SK-N-SH (cell line): ENCODE measurements at regions not wholly inside any gene's neighbourhood (a gene's known extent, or its start where the extent isn't known, plus 50 kb on each side); places are given as distances from the start of the nearest gene placed in this dataset.

Source experiments
- CTCF ChIA-PET: fragments of 300-600, 350-600 bp; formaldehyde crosslinking; extraction: SDS; loops from one replicate; lab custom pipeline; 2021; lab: Yijun Ruan, JAX
- POLR2A ChIA-PET: fragments of 350-600 bp; sonication (Branson Sonifier 250); formaldehyde crosslinking; extraction: SDS; loops from one replicate; lab custom pipeline; 2020; ENCODE audit warnings: antibody characterized with exemption, inconsistent platforms; lab: Yijun Ruan, JAX
- DNase-seq: peaks from one replicate; pipeline ENCODE4 v3.0.0; 2012
- H2AFZ ChIP-seq: fragments of 200-600 bp; sonication (generic); 2 replicates; pipeline ENCODE4 v1.8.1; 2016; ENCODE audit warnings: antibody characterized with exemption, mild to moderate bottlenecking, low read depth
- H3F3A ChIP-seq: fragments of 200-600 bp; sonication (generic); replicated peaks from 2 replicates; pipeline ENCODE3; 2016; ENCODE audit warnings: antibody characterized with exemption, mild to moderate bottlenecking; ENCODE audit not compliant: insufficient read depth
- H3K27ac ChIP-seq, 2 experiments: fragments of 200-500 bp in 1 of 2; fragments of 200-600 bp in 1 of 2; sonication (Bioruptor generic) in 1 of 2; sonication (generic), shearing (Covaris generic) in 1 of 2; 2 replicates each; pipeline versions ENCODE4 v1.5.1 to v1.6.1; 2014 to 2016; ENCODE audit warnings: low read depth in 2 of 2, inconsistent platforms in 1 of 2, low read length in 1 of 2, mild to moderate bottlenecking in 1 of 2, mixed read lengths in 1 of 2
- H3K27me3 ChIP-seq: fragments of 200-600 bp; sonication (generic), shearing (Covaris generic); 2 replicates; pipeline ENCODE4 v1.6.1; 2016; ENCODE audit warnings: mixed run types; ENCODE audit not compliant: insufficient read depth
- H3K36me3 ChIP-seq, 2 experiments: fragments of 200-500 bp in 1 of 2; fragments of 200-600 bp in 1 of 2; sonication (Bioruptor generic) in 1 of 2; sonication (generic) in 1 of 2; replicated peaks in 1 of 2; 2 replicates each; pipeline versions ENCODE3 to v1.5.1; 2014 to 2016; ENCODE audit warnings: low read length in 1 of 2, mild to moderate bottlenecking in 1 of 2; ENCODE audit not compliant: insufficient read depth in 2 of 2, control insufficient read depth in 1 of 2
- H3K4me1 ChIP-seq, 2 experiments: fragments of 200-500 bp in 1 of 2; fragments of 200-600 bp in 1 of 2; sonication (Bioruptor generic) in 1 of 2; sonication (generic), shearing (Covaris generic) in 1 of 2; 2 replicates each; pipeline versions ENCODE4 v1.5.1 to v1.6.1; 2014 to 2016; ENCODE audit warnings: low read depth in 1 of 2, low read length in 1 of 2, mixed run types in 1 of 2; ENCODE audit not compliant: insufficient read depth in 2 of 2, control insufficient read depth in 1 of 2
- H3K4me2 ChIP-seq: fragments of 200-600 bp; sonication (generic), shearing (Covaris generic); 2 replicates; pipeline ENCODE4 v1.6.1; 2017; ENCODE audit warnings: mixed run types
- H3K4me3 ChIP-seq, 2 experiments: fragments of 200-500 bp in 1 of 2; fragments of 200-600 bp in 1 of 2; sonication (Bioruptor generic) in 1 of 2; sonication (generic), shearing (Covaris generic) in 1 of 2; 2 replicates each; pipeline versions ENCODE4 v1.5.1 to v1.8.1; 2014 to 2016; ENCODE audit warnings: low read depth in 2 of 2, inconsistent platforms in 1 of 2, low read length in 1 of 2, mild to moderate bottlenecking in 1 of 2, mixed read lengths in 1 of 2, moderate library complexity in 1 of 2
- H3K79me2 ChIP-seq: fragments of 200-600 bp; sonication (generic); 2 replicates; pipeline ENCODE4 v1.8.1; 2017; ENCODE audit warnings: mild to moderate bottlenecking; ENCODE audit not compliant: insufficient read depth
- H3K9ac ChIP-seq: fragments of 200-600 bp; sonication (generic); 2 replicates; pipeline ENCODE4 v1.6.1; 2017; ENCODE audit warnings: mixed run types
- H3K9me2 ChIP-seq: fragments of 200-600 bp; sonication (generic); 2 replicates; pipeline ENCODE4 v1.6.1; 2017; ENCODE audit warnings: mixed run types
- H3K9me3 ChIP-seq: fragments of 200-600 bp; sonication (generic); 2 replicates; pipeline ENCODE4 v1.6.1; 2017; ENCODE audit warnings: mixed run types, mild to moderate bottlenecking, moderate library complexity
- H4K20me1 ChIP-seq: fragments of 200-600 bp; sonication (generic); 2 replicates; pipeline ENCODE4 v1.6.1; 2017; ENCODE audit warnings: mild to moderate bottlenecking, mixed run types; ENCODE audit not compliant: insufficient read depth
- CTCF ChIP-seq: fragments of 200-600 bp; sonication (generic); IDR thresholded peaks from 2 replicates; pipeline ENCODE4 v1.6.1; 2017; ENCODE audit warnings: antibody characterized with exemption, mild to moderate bottlenecking, moderate library complexity
- EZH2phosphoT487 ChIP-seq: fragments of 200-600 bp; sonication (generic); IDR thresholded peaks from 2 replicates; pipeline ENCODE4 v1.6.1; 2017; ENCODE audit warnings: low read depth, mixed run types, mild to moderate bottlenecking, antibody characterized with exemption, moderate library complexity, borderline replicate concordance
- FOXJ3 ChIP-seq: sonication (generic); formaldehyde crosslinking; IDR thresholded peaks from 2 replicates; pipeline ENCODE4 v1.5.1; 2020; ENCODE audit warnings: mild to moderate bottlenecking, missing genetic modification reagents
- NRF1 ChIP-seq: IDR thresholded peaks from 2 replicates; pipeline ENCODE4 v1.6.1; 2012; ENCODE audit warnings: low read depth, mild to moderate bottlenecking, low read length
- POLR2AphosphoS5 ChIP-seq: IDR thresholded peaks from 2 replicates; pipeline ENCODE4 v1.6.1; 2012; ENCODE audit warnings: low read depth, low read length
- RXRA ChIP-seq: IDR thresholded peaks from 2 replicates; pipeline ENCODE4 v1.4.0; 2012; ENCODE audit warnings: low read depth, mild to moderate bottlenecking, borderline replicate concordance
- SIN3A ChIP-seq: IDR thresholded peaks from 2 replicates; pipeline ENCODE4 v1.6.1; 2012; ENCODE audit warnings: low read depth, mild to moderate bottlenecking, low read length, moderate library complexity, borderline replicate concordance
- USF1 ChIP-seq: IDR thresholded peaks from 2 replicates; pipeline ENCODE4 v1.4.0; 2012; ENCODE audit warnings: low read depth, borderline replicate concordance
- YY1 ChIP-seq: IDR thresholded peaks from 2 replicates; pipeline ENCODE4 v1.4.0; 2012; ENCODE audit warnings: low read depth, mild to moderate bottlenecking
- WGBS: methylation state at CpG from one replicate; pipeline ENCODE4 v1.1.6; 2017; ENCODE audit warnings: low lambda C conversion rate; 5-methylcytosine and 5-hydroxymethylcytosine counted together
- TF ChIP-seq, protein P1 (sequence below): IDR thresholded peaks from 2 replicates; pipeline ENCODE4 v1.4.0; 2012; ENCODE audit warnings: low read depth
- TF ChIP-seq, protein P2 (sequence below): IDR thresholded peaks from 2 replicates; pipeline ENCODE4 v1.4.0; 2012; ENCODE audit warnings: low read depth, borderline replicate concordance
- TF ChIP-seq, protein P3 (sequence below): fragments of 150-350 bp; IDR thresholded peaks from 2 replicates; pipeline ENCODE4 v1.6.1; 2016; ENCODE audit warnings: mild to moderate bottlenecking, low read depth, low read length

DNA sequence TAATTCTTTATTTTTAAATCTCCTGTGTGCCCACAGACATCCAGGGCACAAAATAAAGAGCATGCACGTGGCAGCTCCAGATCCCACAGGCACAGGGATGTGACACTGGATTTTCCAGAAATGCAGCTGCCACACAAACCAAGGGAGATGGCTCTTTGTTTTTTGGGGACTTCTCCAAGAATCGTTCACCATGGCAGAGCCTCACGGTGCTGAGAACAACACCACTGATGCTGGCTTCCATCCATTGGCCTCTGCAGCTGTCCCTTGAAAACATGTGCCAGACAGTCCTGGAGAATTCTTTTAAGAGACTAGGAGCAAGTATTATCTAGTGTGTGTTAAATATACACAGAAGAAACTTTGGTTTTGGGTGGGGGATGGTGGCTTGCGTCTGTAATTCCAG lies 73.2 kb upstream of the SLC22A11 start:
- no peaks in the 10 kb centered on the region for H4K20me1 ChIP-seq
- no peaks in the 10 kb centered on the region for H3K79me2 ChIP-seq
- ChIA-PET POLR2A (no interaction called here), CTCF (interaction anchor here (1.0 to 1.5 kb wide), 2 partner anchors 34 to 170 kb away, joined by 3 to 5 read pairs; no protein-coding TSS in a partner anchor)
- H3K4me2 ChIP-seq = no peak overlapping the region
- WGBS = 14% methylated on average over 4 of the region's 4 CpGs
- H3K4me3 ChIP-seq = no peak overlapping the region
- H3K27ac ChIP-seq = no peak overlapping the region
- H3F3A ChIP-seq = no peaks in the 10 kb centered on the region
- H3K9me2 ChIP-seq = no peaks in the 10 kb centered on the region
- DNase-seq = no peak
- H3K36me3 ChIP-seq = no peaks in the 10 kb centered on the region
- no peaks in the 10 kb centered on the region for H3K4me1 ChIP-seq
- H2AFZ ChIP-seq = no peak overlapping the region
- H3K9ac ChIP-seq = no peak overlapping the region
- H3K9me3 ChIP-seq = no peaks in the 10 kb centered on the region
- peaks cover 23% of the 10 kb centered on the region for H3K27me3 ChIP-seq
- TF ChIP-seq EZH2phosphoT487 = no peak
- no peak for TF ChIP-seq NRF1
- TF ChIP-seq SIN3A = no peak
- TF ChIP-seq, protein P1, sequence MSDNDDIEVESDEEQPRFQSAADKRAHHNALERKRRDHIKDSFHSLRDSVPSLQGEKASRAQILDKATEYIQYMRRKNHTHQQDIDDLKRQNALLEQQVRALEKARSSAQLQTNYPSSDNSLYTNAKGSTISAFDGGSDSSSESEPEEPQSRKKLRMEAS = no peak
- TF ChIP-seq RXRA = no peak
- TF ChIP-seq YY1 = no peak
- no peak for TF ChIP-seq USF1
- TF ChIP-seq, protein P2, sequence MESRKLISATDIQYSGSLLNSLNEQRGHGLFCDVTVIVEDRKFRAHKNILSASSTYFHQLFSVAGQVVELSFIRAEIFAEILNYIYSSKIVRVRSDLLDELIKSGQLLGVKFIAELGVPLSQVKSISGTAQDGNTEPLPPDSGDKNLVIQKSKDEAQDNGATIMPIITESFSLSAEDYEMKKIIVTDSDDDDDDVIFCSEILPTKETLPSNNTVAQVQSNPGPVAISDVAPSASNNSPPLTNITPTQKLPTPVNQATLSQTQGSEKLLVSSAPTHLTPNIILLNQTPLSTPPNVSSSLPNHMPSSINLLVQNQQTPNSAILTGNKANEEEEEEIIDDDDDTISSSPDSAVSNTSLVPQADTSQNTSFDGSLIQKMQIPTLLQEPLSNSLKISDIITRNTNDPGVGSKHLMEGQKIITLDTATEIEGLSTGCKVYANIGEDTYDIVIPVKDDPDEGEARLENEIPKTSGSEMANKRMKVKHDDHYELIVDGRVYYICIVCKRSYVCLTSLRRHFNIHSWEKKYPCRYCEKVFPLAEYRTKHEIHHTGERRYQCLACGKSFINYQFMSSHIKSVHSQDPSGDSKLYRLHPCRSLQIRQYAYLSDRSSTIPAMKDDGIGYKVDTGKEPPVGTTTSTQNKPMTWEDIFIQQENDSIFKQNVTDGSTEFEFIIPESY = no peak
- no peak for TF ChIP-seq CTCF
- no peak for TF ChIP-seq POLR2AphosphoS5
- TF ChIP-seq, protein P3, sequence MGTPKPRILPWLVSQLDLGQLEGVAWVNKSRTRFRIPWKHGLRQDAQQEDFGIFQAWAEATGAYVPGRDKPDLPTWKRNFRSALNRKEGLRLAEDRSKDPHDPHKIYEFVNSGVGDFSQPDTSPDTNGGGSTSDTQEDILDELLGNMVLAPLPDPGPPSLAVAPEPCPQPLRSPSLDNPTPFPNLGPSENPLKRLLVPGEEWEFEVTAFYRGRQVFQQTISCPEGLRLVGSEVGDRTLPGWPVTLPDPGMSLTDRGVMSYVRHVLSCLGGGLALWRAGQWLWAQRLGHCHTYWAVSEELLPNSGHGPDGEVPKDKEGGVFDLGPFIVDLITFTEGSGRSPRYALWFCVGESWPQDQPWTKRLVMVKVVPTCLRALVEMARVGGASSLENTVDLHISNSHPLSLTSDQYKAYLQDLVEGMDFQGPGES = no peak
- no peak for TF ChIP-seq FOXJ3
